Upper lobe of left lung (tissue), 6 donors: ENCODE measurements at regions not wholly inside any gene's neighbourhood (a gene's known extent, or its start where the extent isn't known, plus 50 kb on each side); places are given as distances from the start of the nearest gene placed in this dataset.

Experiments used
- ATAC-seq, 2 donors: fragments of 200-7000 bp; cut with Tn5 transposase; one replicate each; pipeline ENCODE4 v1.9.1; 2022; ENCODE audit warnings: mild to moderate bottlenecking in 2 of 2, moderate library complexity in 2 of 2; ENCODE audit not compliant: low FRiP score in 2 of 2
- DNase-seq, 2 donors: peaks; one replicate each; pipeline ENCODE4 v3.0.0-alpha.2; 2019 to 2020
- H3K27ac ChIP-seq, 4 donors: fragments of 200-600 bp; sonication (generic); one replicate each; pipeline ENCODE4 v1.5.1; 2016 to 2019
- H3K27me3 ChIP-seq, 4 donors: fragments of 200-600 bp; sonication (generic); one replicate each; pipeline ENCODE4 v1.5.1; 2017 to 2019
- H3K36me3 ChIP-seq, 4 donors: fragments of 200-600 bp; sonication (generic); one replicate each; pipeline ENCODE4 v1.5.1; 2016 to 2019
- H3K4me1 ChIP-seq, 4 donors: fragments of 200-600 bp; sonication (generic); one replicate each; pipeline ENCODE4 v1.5.1; 2018 to 2019
- H3K4me3 ChIP-seq, 4 donors: fragments of 200-600 bp; sonication (generic); one replicate each; pipeline ENCODE4 v1.5.1; 2017 to 2019; ENCODE audit warnings: mild to moderate bottlenecking in 2 of 4, moderate library complexity in 1 of 4
- H3K9me3 ChIP-seq, 4 donors: fragments of 200-600 bp; sonication (generic); one replicate each; pipeline ENCODE4 v1.5.1; 2018 to 2019
- CTCF ChIP-seq, 6 experiments: fragments of 450-650 bp in 4 of 6; fragments of 200-600 bp in 2 of 6; sonication (generic) in 2 of 6; IDR thresholded peaks; one replicate each; pipeline ENCODE4 v1.5.1; 2016 to 2019; ENCODE audit warnings: antibody characterized with exemption in 6 of 6
- EP300 ChIP-seq, 4 donors: sonication (generic); formaldehyde crosslinking; IDR thresholded peaks; one replicate each; pipeline ENCODE4 v1.5.1; 2017; ENCODE audit warnings: antibody characterized with exemption in 4 of 4, control low read depth in 2 of 4
- POLR2A ChIP-seq, 4 donors: fragments of 450-650 bp; IDR thresholded peaks; one replicate each; pipeline ENCODE4 v1.5.1; 2016 to 2017; ENCODE audit warnings: antibody characterized with exemption in 4 of 4, mild to moderate bottlenecking in 2 of 4
- POLR2AphosphoS5 ChIP-seq, 2 donors: sonication (generic); formaldehyde crosslinking; IDR thresholded peaks; one replicate each; pipeline ENCODE4 v1.5.1; 2017; ENCODE audit warnings: antibody characterized with exemption in 2 of 2
- WGBS, 2 donors: methylation state at CpG; one replicate each; pipeline ENCODE4 v1.1.5; 2017 to 2018; 5-methylcytosine and 5-hydroxymethylcytosine counted together
- donor health status: DM: no; HTN: no; CAD: no; lungs with moderate emphysema.
- donor health status: DM: no; HTN: yes; CAD: no; lungs with severe emphysema.

DNA sequence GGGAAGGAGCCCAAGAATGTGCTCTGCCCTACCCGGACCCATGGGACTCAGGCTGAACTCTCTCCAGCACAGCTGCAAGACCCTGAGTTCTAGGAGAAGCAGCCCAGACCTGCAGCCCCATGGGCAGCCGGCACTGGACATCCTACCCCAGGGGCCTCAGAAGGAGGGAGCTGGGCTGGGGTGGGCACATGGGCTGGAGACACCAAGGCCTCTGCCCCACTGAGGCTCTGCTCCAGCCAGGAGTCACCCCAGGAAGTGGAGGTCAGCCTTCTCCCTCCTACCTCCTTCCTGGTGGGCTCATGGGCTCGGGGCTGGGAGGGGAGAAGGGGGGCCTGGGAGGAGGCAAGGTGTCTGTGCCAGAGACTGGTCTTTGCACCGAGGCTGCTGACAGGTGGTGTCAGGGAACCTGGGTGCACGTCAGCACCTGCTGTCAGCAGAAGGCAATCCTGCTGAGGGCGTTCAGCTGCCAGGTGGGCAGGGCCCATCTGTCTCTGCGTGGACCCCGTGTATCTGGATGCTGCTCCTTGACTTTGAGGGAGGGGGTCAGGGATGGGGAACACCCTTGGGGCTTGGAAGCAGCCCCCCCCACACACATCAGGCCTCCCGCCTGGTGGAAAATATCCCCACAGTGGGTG is 95.2 kb downstream of the PDGFA start:
- H3K4me3 ChIP-seq: no peak overlapping the region
- H3K27ac ChIP-seq: no peak overlapping the region
- no peaks in the 10 kb centered on the region for H3K27me3 ChIP-seq
- H3K36me3 ChIP-seq: no peaks in the 10 kb centered on the region
- H3K9me3 ChIP-seq: no peaks in the 10 kb centered on the region
- H3K4me1 ChIP-seq: no peaks in the 10 kb centered on the region
- TF ChIP-seq POLR2AphosphoS5 (IDR thresholded peaks at IDR 0.05) (no peak), EP300 (IDR thresholded peaks at IDR 0.05) (no peak), CTCF (IDR thresholded peaks at IDR 0.05) (no peak), POLR2A (IDR thresholded peaks at IDR 0.05) (no peak)
- WGBS, 2 donors: 69 to 72% methylated on average over 7 to 9 of the region's 9 CpGs
- peak in 1 of 2 donors; percentile 49 for DNase-seq
- ATAC-seq: no peak

GRCh38 chr7:424961-425793 is 94.5 kb downstream of the PDGFA start:
- Histone ChIP-seq H3K4me1 (no peaks in the 10 kb centered on the region), H3K27me3 (no peaks in the 10 kb centered on the region), H3K9me3 (no peaks in the 10 kb centered on the region), H3K27ac (no peak overlapping the region), H3K36me3 (no peaks in the 10 kb centered on the region), H3K4me3 (no peak overlapping the region)
- DNase-seq: peak in 1 of 2 donors; percentile 82
- ATAC-seq: peak in 1 of 2 donors; percentile 57
- WGBS, 2 donors: 77 to 82% methylated on average over 21 to 43 of the region's 46 CpGs
- TF ChIP-seq POLR2A (IDR thresholded peaks at IDR 0.05): no peak
- no peak for TF ChIP-seq POLR2AphosphoS5 (IDR thresholded peaks at IDR 0.05)
- TF ChIP-seq CTCF (IDR thresholded peaks at IDR 0.05): no peak
- no peak for TF ChIP-seq EP300 (IDR thresholded peaks at IDR 0.05)

GRCh38 chr7:425794-426188 is 93.9 kb downstream of the PDGFA start:
- peak in 1 of 2 donors; percentile 24 for ATAC-seq
- Histone ChIP-seq H3K9me3 (no peaks in the 10 kb centered on the region), H3K36me3 (no peaks in the 10 kb centered on the region), H3K27ac (no peak overlapping the region), H3K4me1 (no peaks in the 10 kb centered on the region), H3K27me3 (no peaks in the 10 kb centered on the region), H3K4me3 (no peak overlapping the region)
- WGBS, 2 donors: 44 to 51% methylated on average over 13 to 16 of the region's 16 CpGs
- peak in 1 of 2 donors; percentile 63 for DNase-seq
- TF ChIP-seq EP300 (IDR thresholded peaks at IDR 0.05) (no peak), POLR2AphosphoS5 (IDR thresholded peaks at IDR 0.05) (no peak), CTCF (IDR thresholded peaks at IDR 0.05) (no peak), POLR2A (IDR thresholded peaks at IDR 0.05) (no peak)

DNA sequence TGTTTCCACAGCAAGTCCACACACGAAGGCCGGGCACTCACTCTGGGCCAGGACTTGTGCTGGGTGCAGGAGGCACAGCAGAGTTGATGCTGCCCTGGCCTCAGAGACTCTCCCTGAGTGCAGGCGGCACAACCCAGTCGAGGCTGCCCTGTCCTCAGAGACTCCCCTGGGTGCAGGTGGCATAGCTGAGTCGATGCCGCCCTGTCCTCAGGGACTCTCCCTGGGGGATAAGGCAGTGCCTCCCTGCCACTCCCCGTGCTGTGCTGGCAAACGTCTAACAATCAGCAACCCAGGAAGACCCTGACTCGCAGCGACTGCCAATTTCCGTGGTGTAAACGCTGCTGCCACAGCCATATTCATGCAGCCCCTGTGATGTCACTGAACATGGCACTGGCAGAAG is 93.1 kb downstream of the PDGFA start:
- H3K36me3 ChIP-seq: no peaks in the 10 kb centered on the region
- H3K9me3 ChIP-seq: no peaks in the 10 kb centered on the region
- H3K27ac ChIP-seq: no peak overlapping the region
- no peaks in the 10 kb centered on the region for H3K27me3 ChIP-seq
- no peak overlapping the region for H3K4me3 ChIP-seq
- no peaks in the 10 kb centered on the region for H3K4me1 ChIP-seq
- 83 to 87% methylated on average over 6 to 7 of the region's 12 CpGs for WGBS, 2 donors
- ATAC-seq (no peak), DNase-seq (peak in 1 of 2 donors; percentile 54)
- no peak for TF ChIP-seq CTCF (IDR thresholded peaks at IDR 0.05)
- no peak for TF ChIP-seq POLR2A (IDR thresholded peaks at IDR 0.05)
